ENCODE measurements at regions not wholly inside any gene's neighbourhood (a gene's known extent, or its start where the extent isn't known, plus 50 kb on each side); places are given as distances from the start of the nearest gene placed in this dataset.

GRCh38 chr13:22047082-22047784 is 376.4 kb downstream of the FGF9 start:
- TF ChIP-seq CTCF (IDR thresholded peaks at IDR 0.05) = no peak
- no peak for TF ChIP-seq POLR2A (IDR thresholded peaks at IDR 0.05)
